ENCODE measurements at regions not wholly inside any gene's neighbourhood (a gene's known extent, or its start where the extent isn't known, plus 50 kb on each side); places are given as distances from the start of the nearest gene placed in this dataset.

- TF ChIP-seq POLR2A (IDR thresholded peaks at IDR 0.05; ENCODE audit: low read length) (no peak), GATA1 (IDR thresholded peaks at IDR 0.05; ENCODE audit: low read depth, low read length) (no peak)
Measured at GRCh38 chr1:102595106-102595505, 513.2 kb downstream of the COL11A1 start.

Data from erythroblast (primary cell).